GM19324 (cell line): ENCODE measurements at regions not wholly inside any gene's neighbourhood (a gene's known extent, or its start where the extent isn't known, plus 50 kb on each side); places are given as distances from the start of the nearest gene placed in this dataset.

Experiments used
- ATAC-seq: cut with Tn5 transposase; IDR thresholded peaks from one replicate; pipeline ENCODE4 v1.9.1; 2021; ENCODE audit warnings: mild to moderate bottlenecking, moderate library complexity; ENCODE audit not compliant: unreplicated experiment, low FRiP score

GRCh38 chr1:71193153-71193552 is 112.3 kb upstream of the ZRANB2 start:
- no peak for ATAC-seq

- no peak for ATAC-seq
Measured at GRCh38 chr1:71191520-71191919, 110.7 kb upstream of the ZRANB2 start.

- ATAC-seq: no peak
Measured at GRCh38 chr1:71190843-71191242, 110.0 kb upstream of the ZRANB2 start.

- no peak for ATAC-seq
Measured at GRCh38 chr1:71184410-71184809, 103.6 kb upstream of the ZRANB2 start.

GRCh38 chr1:71179997-71180396 is 99.2 kb upstream of the ZRANB2 start:
- no peak for ATAC-seq

GRCh38 chr1:71170925-71171324 is 90.1 kb upstream of the ZRANB2 start:
- ATAC-seq: no peak

- ATAC-seq: no peak
Measured at GRCh38 chr1:71167505-71167904, 86.7 kb upstream of the ZRANB2 start.

- ATAC-seq: no peak
Measured at GRCh38 chr1:71166178-71167173, 85.6 kb upstream of the ZRANB2 start.

GRCh38 chr1:71157715-71158114 is 76.9 kb upstream of the ZRANB2 start:
- ATAC-seq: no peak

GRCh38 chr1:71157151-71157550 is 76.3 kb upstream of the ZRANB2 start:
- ATAC-seq: no peak

- ATAC-seq: no peak
Measured at GRCh38 chr1:71156590-71156989, 75.8 kb upstream of the ZRANB2 start.

GRCh38 chr1:71154429-71154828 is 73.6 kb upstream of the ZRANB2 start:
- ATAC-seq: no peak

- ATAC-seq: no peak
Measured at GRCh38 chr1:71153826-71154225, 73.0 kb upstream of the ZRANB2 start.

GRCh38 chr1:71147637-71148360 is 67.0 kb upstream of the ZRANB2 start:
- no peak for ATAC-seq

GRCh38 chr1:71135571-71135970 is 54.7 kb upstream of the ZRANB2 start:
- no peak for ATAC-seq
